Left lung (tissue), 4 donors: ENCODE measurements at regions not wholly inside any gene's neighbourhood (a gene's known extent, or its start where the extent isn't known, plus 50 kb on each side); places are given as distances from the start of the nearest gene placed in this dataset.
A peak's percentile ranks its signal among the peaks of the same experiment; 100 is the strongest.

Experiments
- ATAC-seq: fragments of 200-7000 bp; cut with Tn5 transposase; one replicate; pipeline ENCODE4 v1.9.1; 2020; ENCODE audit warnings: moderate library complexity
- DNase-seq, 4 donors: peaks; one replicate each; pipeline ENCODE4 v3.0.0-alpha.2; 2013 to 2020
- H3K27ac ChIP-seq, 2 donors: fragments of 200-600 bp; sonication (generic) in 1 of 2; one replicate each; pipeline versions ENCODE4 v1.5.0 to v1.8.0; 2020 to 2021
- H3K27me3 ChIP-seq, 2 donors: fragments of 200-600 bp; sonication (generic) in 1 of 2; one replicate each; pipeline versions ENCODE4 v1.5.0 to v1.8.0; 2020 to 2021
- H3K36me3 ChIP-seq, 2 donors: fragments of 200-600 bp; sonication (generic) in 1 of 2; one replicate each; pipeline versions ENCODE4 v1.5.0 to v1.8.0; 2020 to 2021
- H3K4me1 ChIP-seq, 2 donors: fragments of 200-600 bp; one replicate each; pipeline ENCODE4 v1.8.0; 2021
- H3K4me3 ChIP-seq, 2 donors: fragments of 200-600 bp; sonication (generic) in 1 of 2; one replicate each; pipeline versions ENCODE4 v1.5.0 to v1.8.0; 2020 to 2021; ENCODE audit warnings: mild to moderate bottlenecking in 1 of 2
- H3K9me3 ChIP-seq, 2 donors: fragments of 200-600 bp; sonication (generic) in 1 of 2; one replicate each; pipeline versions ENCODE4 v1.5.0 to v1.8.0; 2020 to 2021
- CTCF ChIP-seq, 2 donors: fragments of 200-600 bp; sonication (generic) in 1 of 2; IDR thresholded peaks; one replicate each; pipeline versions ENCODE4 v1.5.0 to v1.8.0; 2021; ENCODE audit warnings: antibody characterized with exemption in 2 of 2
- intact Hi-C, 2 donors: fragments of 100-400 bp; cut with DNase I; formaldehyde crosslinking; loops; one replicate each; pipeline versions ENCODE4 v1.11.2 to v1.14.2; 2022
- donor health status: DM: no; HTN: yes; CAD: no.
- donor health status: DM: no; HTN: no; CAD: no.

GRCh38 chr5:110341836-110342235 lies 384.6 kb downstream of the TMEM232 start:
- ATAC-seq: no peak
- H3K36me3 ChIP-seq: no peaks in the 10 kb centered on the region

GRCh38 chr5:110342683-110343082 lies 383.8 kb downstream of the TMEM232 start:
- ATAC-seq (peak; percentile 44), DNase-seq (peak in 1 of 4 donors; percentile 15)
- Histone ChIP-seq H3K27ac (no peak overlapping the region), H3K27me3 (no peaks in the 10 kb centered on the region), H3K4me1 (no peaks in the 10 kb centered on the region), H3K4me3 (no peak overlapping the region), H3K36me3 (no peaks in the 10 kb centered on the region), H3K9me3 (no peaks in the 10 kb centered on the region)
- intact Hi-C loops: no loop called here
- TF ChIP-seq CTCF (IDR thresholded peaks at IDR 0.05): no peak

More at GRCh38 chr5:110341836-110342235, 384.6 kb downstream of the TMEM232 start:
- Histone ChIP-seq H3K27ac (no peak overlapping the region), H3K27me3 (no peaks in the 10 kb centered on the region), H3K9me3 (no peaks in the 10 kb centered on the region), H3K4me3 (no peak overlapping the region), H3K4me1 (no peaks in the 10 kb centered on the region)
- TF ChIP-seq CTCF (IDR thresholded peaks at IDR 0.05): no peak
- DNase-seq: no peak
- intact Hi-C loops: no loop called here

GRCh38 chr5:110343616-110344015 lies 382.9 kb downstream of the TMEM232 start:
- Histone ChIP-seq H3K36me3 (no peaks in the 10 kb centered on the region), H3K27me3 (no peaks in the 10 kb centered on the region), H3K27ac (no peak overlapping the region), H3K9me3 (no peaks in the 10 kb centered on the region), H3K4me3 (no peak overlapping the region), H3K4me1 (no peaks in the 10 kb centered on the region)
- TF ChIP-seq CTCF (IDR thresholded peaks at IDR 0.05): no peak
- DNase-seq (no peak), ATAC-seq (no peak)
- intact Hi-C loops: no loop called here

- H3K27ac ChIP-seq: no peak overlapping the region
- no peaks in the 10 kb centered on the region for H3K27me3 ChIP-seq
- H3K36me3 ChIP-seq: no peaks in the 10 kb centered on the region
- no peaks in the 10 kb centered on the region for H3K4me1 ChIP-seq
- ATAC-seq: no peak
- no peaks in the 10 kb centered on the region for H3K9me3 ChIP-seq
- H3K4me3 ChIP-seq: no peak overlapping the region
- TF ChIP-seq CTCF (IDR thresholded peaks at IDR 0.05): no peak
- intact Hi-C loops: no loop called here
- no peak for DNase-seq
Measured at GRCh38 chr5:110345623-110346022, 380.8 kb downstream of the TMEM232 start.

GRCh38 chr5:110346893-110347358 lies 379.5 kb downstream of the TMEM232 start:
- H3K27ac ChIP-seq: no peak overlapping the region
- intact Hi-C loops: no loop called here
- ATAC-seq: no peak

More at GRCh38 chr5:110346893-110347358, 379.5 kb downstream of the TMEM232 start:
- TF ChIP-seq CTCF (IDR thresholded peaks at IDR 0.05): no peak
- Histone ChIP-seq H3K36me3 (no peaks in the 10 kb centered on the region), H3K4me1 (no peaks in the 10 kb centered on the region), H3K4me3 (no peak overlapping the region), H3K27me3 (no peaks in the 10 kb centered on the region), H3K9me3 (no peaks in the 10 kb centered on the region)
- DNase-seq: no peak
